Gastrocnemius medialis (tissue), 4 donors: ENCODE measurements at regions not wholly inside any gene's neighbourhood (a gene's known extent, or its start where the extent isn't known, plus 50 kb on each side); places are given as distances from the start of the nearest gene placed in this dataset.

Experiments used
- POLR2A ChIP-seq, 2 donors: fragments of 450-650 bp; IDR thresholded peaks; one replicate each; pipeline ENCODE4 v1.6.1; 2017; ENCODE audit warnings: antibody characterized with exemption in 2 of 2, mild to moderate bottlenecking in 2 of 2, moderate library complexity in 2 of 2
- TF ChIP-seq, protein P1 (sequence below), 5 experiments: fragments of 450-650 bp in 3 of 5; fragments of 200-600 bp in 2 of 5; sonication (generic) in 2 of 5; IDR thresholded peaks in 4 of 5; conservative IDR thresholded peaks in 1 of 5; 1 replicate in 4 of 5; 2 replicates in 1 of 5; pipeline ENCODE4 v1.5.1; 2016 to 2019; ENCODE audit warnings: antibody characterized with exemption in 5 of 5, mild to moderate bottlenecking in 3 of 5, moderate library complexity in 3 of 5

DNA sequence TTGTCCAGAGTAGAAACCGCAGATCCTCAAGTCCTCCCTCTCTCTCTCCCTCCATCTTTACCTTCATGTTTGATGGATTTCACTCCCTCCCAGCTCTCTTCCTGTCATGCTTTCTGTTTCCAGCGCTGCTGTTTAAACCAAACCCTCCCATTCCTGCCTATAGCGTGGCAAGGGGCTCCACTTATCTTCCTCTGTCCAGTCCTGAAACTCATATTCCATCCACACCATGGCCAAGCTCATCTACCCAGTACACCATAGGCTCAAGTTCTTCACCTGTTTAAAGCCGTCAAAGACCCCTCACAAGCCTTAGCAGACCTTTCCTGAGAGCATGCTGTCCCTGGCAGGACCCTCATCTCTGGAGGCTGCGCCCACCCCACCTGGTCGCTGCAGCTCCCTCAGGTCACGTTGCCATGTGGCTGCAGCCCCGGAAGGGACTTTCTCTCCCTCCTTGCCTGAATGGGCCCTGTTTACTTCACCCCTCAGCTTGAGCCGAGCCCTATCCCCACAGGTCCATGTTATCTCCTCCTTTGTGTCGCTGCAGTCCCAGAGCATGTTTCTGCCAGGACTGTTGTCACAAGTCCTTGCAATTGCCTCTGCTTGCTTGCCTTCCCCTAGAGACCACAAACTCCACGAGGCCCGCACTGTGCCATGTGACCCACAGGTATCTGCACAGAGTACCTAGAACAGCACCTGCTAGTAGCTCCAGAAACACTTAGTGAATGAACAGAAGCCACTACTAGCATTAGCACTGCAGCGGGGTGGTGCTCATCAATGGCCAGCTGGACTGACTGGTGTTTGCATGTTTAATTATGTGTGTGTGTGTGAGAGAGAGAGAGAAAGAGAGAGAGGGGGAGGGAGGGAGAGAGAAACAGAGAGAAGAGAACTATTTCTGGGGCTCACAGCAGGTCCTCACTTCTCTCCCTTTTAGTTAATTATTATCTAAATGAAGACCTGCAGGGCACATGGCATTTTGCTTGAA lies 149.4 kb upstream of the SNX19 start:
- TF ChIP-seq, protein P1, sequence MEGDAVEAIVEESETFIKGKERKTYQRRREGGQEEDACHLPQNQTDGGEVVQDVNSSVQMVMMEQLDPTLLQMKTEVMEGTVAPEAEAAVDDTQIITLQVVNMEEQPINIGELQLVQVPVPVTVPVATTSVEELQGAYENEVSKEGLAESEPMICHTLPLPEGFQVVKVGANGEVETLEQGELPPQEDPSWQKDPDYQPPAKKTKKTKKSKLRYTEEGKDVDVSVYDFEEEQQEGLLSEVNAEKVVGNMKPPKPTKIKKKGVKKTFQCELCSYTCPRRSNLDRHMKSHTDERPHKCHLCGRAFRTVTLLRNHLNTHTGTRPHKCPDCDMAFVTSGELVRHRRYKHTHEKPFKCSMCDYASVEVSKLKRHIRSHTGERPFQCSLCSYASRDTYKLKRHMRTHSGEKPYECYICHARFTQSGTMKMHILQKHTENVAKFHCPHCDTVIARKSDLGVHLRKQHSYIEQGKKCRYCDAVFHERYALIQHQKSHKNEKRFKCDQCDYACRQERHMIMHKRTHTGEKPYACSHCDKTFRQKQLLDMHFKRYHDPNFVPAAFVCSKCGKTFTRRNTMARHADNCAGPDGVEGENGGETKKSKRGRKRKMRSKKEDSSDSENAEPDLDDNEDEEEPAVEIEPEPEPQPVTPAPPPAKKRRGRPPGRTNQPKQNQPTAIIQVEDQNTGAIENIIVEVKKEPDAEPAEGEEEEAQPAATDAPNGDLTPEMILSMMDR (IDR thresholded peaks at IDR 0.05 in 4 of 5, conservative IDR thresholded peaks at IDR 0.05 in 1 of 5): no peak
- TF ChIP-seq POLR2A (IDR thresholded peaks at IDR 0.05): no peak
